H1 (cell line): ENCODE measurements at regions not wholly inside any gene's neighbourhood (a gene's known extent, or its start where the extent isn't known, plus 50 kb on each side); places are given as distances from the start of the nearest gene placed in this dataset. TPM values are rescaled to one million over a fixed set of nuclear protein-coding genes. Genes with fewer than 3 reads are reported as not detected.

Source experiments
- CTCF ChIA-PET: fragments of 300-600 bp; sonication (Branson Sonifier 250); formaldehyde crosslinking; loops from one replicate; lab custom pipeline; 2021; ENCODE audit not compliant: partially characterized antibody; lab: Charles Lee
- POLR2A ChIA-PET: fragments of 300-600 bp; sonication (Branson Sonifier 250); formaldehyde crosslinking; loops from one replicate; lab custom pipeline; 2021; ENCODE audit warnings: inconsistent platforms; ENCODE audit not compliant: partially characterized antibody; lab: Charles Lee
- DNase-seq, 2 experiments: peaks; one replicate each; pipeline versions ENCODE4 v3.0.0 to v3.0.0-alpha.2; 2010 to 2022; ENCODE audit warnings: low spot score in 2 of 2, low read depth in 1 of 2, mixed read lengths in 1 of 2
- FAIRE-seq: peaks from 2 replicates; lab custom pipeline; 2011; peaks lifted over from hg19 to GRCh38; lab: Jason Lieb, UNC
- H2AFZ ChIP-seq: 2 replicates; pipeline ENCODE4 v1.8.1; 2012; ENCODE audit warnings: low read length, inconsistent platforms
- H2AK5ac ChIP-seq: 2 replicates; pipeline ENCODE4 v1.6.1; 2013; ENCODE audit warnings: low read depth, low read length
- H2BK120ac ChIP-seq: replicated peaks from 2 replicates; pipeline ENCODE3; 2013; ENCODE audit warnings: low read depth, low read length, inconsistent platforms
- H2BK12ac ChIP-seq: 2 replicates; pipeline ENCODE4 v1.6.1; 2013; ENCODE audit warnings: low read depth, low read length
- H2BK15ac ChIP-seq: 2 replicates; pipeline ENCODE4 v1.6.1; 2013; ENCODE audit warnings: low read length
- H2BK20ac ChIP-seq: 2 replicates; pipeline ENCODE4 v1.6.1; 2013; ENCODE audit warnings: low read length
- H2BK5ac ChIP-seq: 2 replicates; pipeline ENCODE4 v1.6.1; 2013; ENCODE audit warnings: low read depth, low read length
- H3K14ac ChIP-seq: 2 replicates; pipeline ENCODE4 v1.6.1; 2013; ENCODE audit warnings: inconsistent platforms; ENCODE audit not compliant: insufficient read length
- H3K18ac ChIP-seq: 2 replicates; pipeline ENCODE4 v1.6.1; 2013; ENCODE audit warnings: low read length; ENCODE audit errors: extremely low read depth
- H3K23ac ChIP-seq: 2 replicates; pipeline ENCODE4 v1.6.1; 2013; ENCODE audit warnings: inconsistent platforms; ENCODE audit not compliant: insufficient read length
- H3K23me2 ChIP-seq: 2 replicates; pipeline ENCODE4 v1.6.1; 2013; ENCODE audit warnings: low read depth, low read length
- H3K27ac ChIP-seq: 2 replicates; pipeline ENCODE4 v1.6.1; 2011; ENCODE audit warnings: low read depth, low read length, inconsistent platforms
- H3K27me3 ChIP-seq, 4 experiments: replicated peaks in 1 of 4; 1 replicate in 1 of 4; 2 replicates in 3 of 4; pipeline versions ENCODE4 v1.6.1 to v1.8.1; 2011 to 2013; ENCODE audit warnings: low read length in 3 of 4, mild to moderate bottlenecking in 3 of 4, inconsistent platforms in 2 of 4, mixed read lengths in 2 of 4, moderate library complexity in 1 of 4; ENCODE audit not compliant: control insufficient read depth in 3 of 4, insufficient read depth in 3 of 4; ENCODE audit errors: extremely low read depth in 1 of 4
- H3K36me3 ChIP-seq, 4 experiments: 2 replicates each; pipeline versions ENCODE4 v1.6.1 to v1.8.1; 2011 to 2013; ENCODE audit warnings: mild to moderate bottlenecking in 4 of 4, low read length in 3 of 4, moderate library complexity in 2 of 4, control low read depth in 1 of 4, inconsistent platforms in 1 of 4; ENCODE audit not compliant: insufficient read depth in 4 of 4, control insufficient read depth in 2 of 4
- H3K4ac ChIP-seq: replicated peaks from 2 replicates; pipeline ENCODE3; 2013; ENCODE audit warnings: low read length, low read depth, mixed read lengths, inconsistent platforms; ENCODE audit not compliant: insufficient read length
- H3K4me1 ChIP-seq, 4 experiments: replicated peaks in 1 of 4; 1 replicate in 1 of 4; 2 replicates in 3 of 4; pipeline versions ENCODE4 v1.6.1 to v1.8.1; 2011 to 2013; ENCODE audit warnings: low read length in 3 of 4, inconsistent platforms in 2 of 4, mixed read lengths in 1 of 4; ENCODE audit not compliant: insufficient read depth in 4 of 4, control insufficient read depth in 3 of 4
- H3K4me2 ChIP-seq, 2 experiments: 2 replicates each; pipeline versions ENCODE4 v1.6.1 to v1.8.1; 2011 to 2013; ENCODE audit warnings: low read depth in 2 of 2, low read length in 2 of 2, control low read depth in 1 of 2, inconsistent platforms in 1 of 2, mild to moderate bottlenecking in 1 of 2; ENCODE audit not compliant: insufficient read depth in 1 of 2
- H3K4me3 ChIP-seq, 4 experiments: fragments of 200-600, 300-600 bp in 1 of 4; sonication (generic), shearing (Covaris generic), sonication (Bioruptor Twin) in 1 of 4; 2 replicates each; pipeline versions ENCODE4 v1.5.1 to v1.8.1; 2011 to 2016; ENCODE audit warnings: low read length in 4 of 4, low read depth in 3 of 4, control low read depth in 2 of 4, inconsistent platforms in 2 of 4, mild to moderate bottlenecking in 2 of 4, mixed read lengths in 1 of 4, moderate library complexity in 1 of 4; ENCODE audit not compliant: insufficient read depth in 2 of 4; ENCODE audit errors: extremely low read depth in 1 of 4
- H3K56ac ChIP-seq: replicated peaks from 2 replicates; pipeline ENCODE3; 2013; ENCODE audit warnings: low read depth, mild to moderate bottlenecking, mixed read lengths, low read length, inconsistent platforms; ENCODE audit not compliant: insufficient read length
- H3K79me1 ChIP-seq: 2 replicates; pipeline ENCODE4 v1.6.1; 2013; ENCODE audit warnings: low read depth, low read length, control low read depth
- H3K79me2 ChIP-seq, 2 experiments: 2 replicates each; pipeline versions ENCODE4 v1.6.1 to v1.8.1; 2012 to 2013; ENCODE audit warnings: low read length in 2 of 2, mild to moderate bottlenecking in 2 of 2, inconsistent platforms in 1 of 2; ENCODE audit not compliant: insufficient read depth in 2 of 2, control insufficient read depth in 1 of 2
- H3K9ac ChIP-seq, 4 experiments: replicated peaks in 1 of 4; 1 replicate in 1 of 4; 2 replicates in 3 of 4; pipeline versions ENCODE4 v1.6.1 to v1.8.1; 2011 to 2013; ENCODE audit warnings: low read depth in 3 of 4, low read length in 3 of 4, control low read depth in 2 of 4, mild to moderate bottlenecking in 2 of 4, moderate library complexity in 2 of 4, inconsistent platforms in 1 of 4; ENCODE audit errors: extremely low read depth in 1 of 4
- H3K9me3 ChIP-seq, 2 experiments: 2 replicates each; pipeline versions ENCODE4 v1.6.1 to v1.8.1; 2012 to 2013; ENCODE audit warnings: mild to moderate bottlenecking in 2 of 2, moderate library complexity in 2 of 2, control low read depth in 1 of 2, inconsistent platforms in 1 of 2, low read depth in 1 of 2, low read length in 1 of 2, mixed read lengths in 1 of 2; ENCODE audit not compliant: insufficient read depth in 2 of 2
- H4K20me1 ChIP-seq, 2 experiments: replicated peaks in 1 of 2; 2 replicates each; pipeline versions ENCODE3 to v1.8.1; 2011 to 2013; ENCODE audit warnings: inconsistent platforms in 2 of 2, low read length in 2 of 2, mild to moderate bottlenecking in 1 of 2; ENCODE audit not compliant: insufficient read depth in 2 of 2, control insufficient read depth in 1 of 2
- H4K5ac ChIP-seq: 2 replicates; pipeline ENCODE4 v1.6.1; 2013; ENCODE audit warnings: low read length, low read depth, mixed read lengths, inconsistent platforms; ENCODE audit not compliant: insufficient read length
- H4K8ac ChIP-seq: 2 replicates; pipeline ENCODE4 v1.8.0; 2013; ENCODE audit warnings: mild to moderate bottlenecking, moderate library complexity, low read length, inconsistent platforms; ENCODE audit not compliant: insufficient read depth; ENCODE audit errors: extremely low read depth
- H4K91ac ChIP-seq: replicated peaks from 2 replicates; pipeline ENCODE3; 2013; ENCODE audit warnings: low read length, mixed read lengths, inconsistent platforms; ENCODE audit not compliant: insufficient read length
- EZH2 ChIP-seq: fragments of 200-600 bp; sonication (generic); IDR thresholded peaks from 2 replicates; pipeline ENCODE4 v1.7.1; 2012; ENCODE audit warnings: low read depth, mild to moderate bottlenecking, moderate library complexity, low read length, inconsistent platforms; ENCODE audit not compliant: severe bottlenecking
- WGBS, 2 experiments: shearing (Covaris generic) in 1 of 2; methylation state at CpG; one replicate each; pipeline versions ENCODE4 v1.1.6 to v1.1.7; 2013 to 2015; ENCODE audit warnings: low lambda C conversion rate in 2 of 2, mixed read lengths in 2 of 2, inconsistent platforms in 1 of 2, low coverage in 1 of 2, missing lambda C conversion rate in 1 of 2; ENCODE audit not compliant: insufficient replicate concordance in 2 of 2, insufficient coverage in 1 of 2, insufficient read length in 1 of 2; ENCODE audit errors: extremely low coverage in 1 of 2, missing lambda C conversion rate in 1 of 2; 5-methylcytosine and 5-hydroxymethylcytosine counted together
- small RNA-seq: library from polyadenylated mRNA; stranded (forward); fragments of <200 nt; extraction: miRNeasy Mini kit (QIAGEN cat#:217004); gene quantifications from one replicate; pipeline ENCODE3, GENCODE V24; 2013; ENCODE audit not compliant: insufficient read depth

DNA sequence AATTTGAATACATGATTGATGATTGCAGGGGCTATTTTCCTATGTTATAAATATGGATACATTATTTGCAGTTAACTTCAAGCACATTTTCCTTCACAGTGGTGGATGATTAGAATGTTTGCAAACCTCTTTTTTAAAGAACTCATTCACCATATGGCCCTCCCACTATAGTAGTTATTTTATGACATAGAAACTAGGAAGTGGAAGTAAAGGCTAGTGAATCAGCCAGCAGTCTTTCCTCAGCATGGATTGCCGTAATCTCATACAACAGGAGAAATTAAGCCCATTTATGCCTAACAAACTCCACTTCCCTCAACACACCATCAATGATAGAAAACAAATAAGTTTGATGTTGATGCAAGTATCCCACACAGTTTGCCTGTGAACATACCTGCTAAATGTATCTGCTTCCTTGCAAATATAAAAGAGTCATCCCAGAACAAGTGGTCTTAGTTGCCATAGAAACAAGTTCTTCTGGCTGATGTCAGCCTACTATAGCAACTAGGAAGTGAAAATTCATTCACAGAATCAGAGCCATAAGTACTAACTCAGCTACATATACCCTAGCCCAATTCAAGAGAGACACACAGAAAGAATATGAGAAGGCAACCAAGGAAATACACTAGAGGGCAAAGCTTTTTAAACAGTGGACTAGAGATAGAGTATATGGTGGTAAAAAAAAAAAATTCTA lies 100.9 kb upstream of the RADX start:
- H2BK12ac ChIP-seq, result no peak overlapping the region
- H4K8ac ChIP-seq, result no peak overlapping the region
- no peaks in the 10 kb centered on the region for H4K20me1 ChIP-seq
- ChIA-PET POLR2A (no interaction called here), CTCF (no interaction called here)
- no peaks in the 10 kb centered on the region for H3K4me1 ChIP-seq
- H3K9me3 ChIP-seq, result no peaks in the 10 kb centered on the region
- H3K9ac ChIP-seq, result no peak overlapping the region
- H3K56ac ChIP-seq, result no peak overlapping the region
- TF ChIP-seq EZH2, result no peak
- no peak overlapping the region for H4K5ac ChIP-seq
- no peak overlapping the region for H4K91ac ChIP-seq
- no peaks in the 10 kb centered on the region for H3K36me3 ChIP-seq
- H2BK20ac ChIP-seq, result no peak overlapping the region
- no peak overlapping the region for H3K18ac ChIP-seq
- no peak overlapping the region for H3K4ac ChIP-seq
- no peak overlapping the region for H3K14ac ChIP-seq
- no peak overlapping the region for H3K4me2 ChIP-seq
- H2AK5ac ChIP-seq, result no peak overlapping the region
- H2BK120ac ChIP-seq, result no peak overlapping the region
- no peak for DNase-seq
- H2BK15ac ChIP-seq, result no peak overlapping the region
- H3K79me2 ChIP-seq, result no peaks in the 10 kb centered on the region
- no peak for FAIRE-seq
- no peaks in the 10 kb centered on the region for H3K27me3 ChIP-seq
- no peak overlapping the region for H2AFZ ChIP-seq
- no peak overlapping the region for H3K23ac ChIP-seq
- no peak overlapping the region for H3K4me3 ChIP-seq
- WGBS, 2 experiments, result 100% methylated on average over 1 of the region's 1 CpG; no CpG with 5 or more reads in 1 of the 2 experiments
- H3K27ac ChIP-seq, result no peak overlapping the region
- no peak overlapping the region for H2BK5ac ChIP-seq
- H3K79me1 ChIP-seq, result no peaks in the 10 kb centered on the region
- no peaks in the 10 kb centered on the region for H3K23me2 ChIP-seq

Small RNA genes in the stretch of these regions (small RNA-seq; reads per million reads assigned to genes)
- gene AL133271.1, result not detected
- not detected for gene RF00019
